ENCODE measurements at regions not wholly inside any gene's neighbourhood (a gene's known extent, or its start where the extent isn't known, plus 50 kb on each side); places are given as distances from the start of the nearest gene placed in this dataset.
"Not testable (repeated sequence)": the region's sequence is repeated elsewhere in the genome, so short reads cannot be mapped to it uniquely, and the experiment has no call there.

- no peak for DNase-seq (ENCODE audit: low read depth in 2 of 2)
Observed at GRCh38 chr4:188663369-188663768, 524.1 kb downstream of the TRIML1 start.

- DNase-seq (ENCODE audit: low read depth in 2 of 2): no peak
Observed at GRCh38 chr4:188665491-188666457, 526.5 kb downstream of the TRIML1 start.

GRCh38 chr4:188678691-188679090 is 539.5 kb downstream of the TRIML1 start:
- DNase-seq (ENCODE audit: low read depth in 2 of 2): not testable (repeated sequence)

- no peak for DNase-seq (ENCODE audit: low read depth in 2 of 2)
Observed at GRCh38 chr4:188680004-188680666, 540.9 kb downstream of the TRIML1 start.

GRCh38 chr4:188680667-188681063 is 541.4 kb downstream of the TRIML1 start:
- DNase-seq (ENCODE audit: low read depth in 2 of 2): no peak

GRCh38 chr4:188682321-188682720 is 543.1 kb downstream of the TRIML1 start:
- no peak for DNase-seq (ENCODE audit: low read depth in 2 of 2)

GRCh38 chr4:188683571-188683970 is 544.3 kb downstream of the TRIML1 start:
- no peak for DNase-seq (ENCODE audit: low read depth in 2 of 2)

- no peak for DNase-seq (ENCODE audit: low read depth in 2 of 2)
Observed at GRCh38 chr4:188688956-188689355, 549.7 kb downstream of the TRIML1 start.

GRCh38 chr4:188691811-188692210 is 552.6 kb downstream of the TRIML1 start:
- DNase-seq (ENCODE audit: low read depth in 2 of 2): no peak

- DNase-seq (ENCODE audit: low read depth in 2 of 2): no peak
Observed at GRCh38 chr4:188695261-188695660, 556.0 kb downstream of the TRIML1 start.

GRCh38 chr4:188697243-188697642 is 558.0 kb downstream of the TRIML1 start:
- DNase-seq (ENCODE audit: low read depth in 2 of 2): no peak

GRCh38 chr4:188701952-188702351 is 562.7 kb downstream of the TRIML1 start:
- DNase-seq (ENCODE audit: low read depth in 2 of 2): no peak

- no peak for DNase-seq (ENCODE audit: low read depth in 2 of 2)
Observed at GRCh38 chr4:188704288-188704687, 565.0 kb downstream of the TRIML1 start.

GRCh38 chr4:188707036-188707435 is 567.8 kb downstream of the TRIML1 start:
- DNase-seq (ENCODE audit: low read depth in 2 of 2): no peak

GRCh38 chr4:188714501-188714900 is 575.3 kb downstream of the TRIML1 start:
- DNase-seq (ENCODE audit: low read depth in 2 of 2): no peak

- no peak for DNase-seq (ENCODE audit: low read depth in 2 of 2)
Observed at GRCh38 chr4:188714907-188715306, 575.7 kb downstream of the TRIML1 start.

GRCh38 chr4:188717661-188718060 is 578.4 kb downstream of the TRIML1 start:
- no peak for DNase-seq (ENCODE audit: low read depth in 2 of 2)

- no peak for DNase-seq (ENCODE audit: low read depth in 2 of 2)
Observed at GRCh38 chr4:188719794-188720193, 580.6 kb downstream of the TRIML1 start.

GRCh38 chr4:188722911-188723310 is 583.7 kb downstream of the TRIML1 start:
- DNase-seq (ENCODE audit: low read depth in 2 of 2): no peak

GRCh38 chr4:188727746-188728145 is 588.5 kb downstream of the TRIML1 start:
- no peak for DNase-seq (ENCODE audit: low read depth in 2 of 2)

GRCh38 chr4:188728359-188728758 is 589.1 kb downstream of the TRIML1 start:
- no peak for DNase-seq (ENCODE audit: low read depth in 2 of 2)

- DNase-seq (ENCODE audit: low read depth in 2 of 2): no peak
Observed at GRCh38 chr4:188732131-188732530, 592.9 kb downstream of the TRIML1 start.

GRCh38 chr4:188735082-188735481 is 595.8 kb downstream of the TRIML1 start:
- no peak for DNase-seq (ENCODE audit: low read depth in 2 of 2)
